Fibroblast of villous mesenchyme (primary cell): ENCODE measurements at regions not wholly inside any gene's neighbourhood (a gene's known extent, or its start where the extent isn't known, plus 50 kb on each side); places are given as distances from the start of the nearest gene placed in this dataset.
"Not testable (repeated sequence)": the region's sequence is repeated elsewhere in the genome, so short reads cannot be mapped to it uniquely, and the experiment has no call there.

Experiments used
- DNase-seq: peaks from one replicate; pipeline ENCODE4 v3.0.0-alpha.2; 2010; ENCODE audit warnings: low read depth
- H3K4me3 ChIP-seq: 2 replicates; pipeline ENCODE4 v1.5.1; 2011; ENCODE audit warnings: low read depth, mild to moderate bottlenecking, low read length
- CTCF ChIP-seq: IDR thresholded peaks from 2 replicates; pipeline ENCODE4 v1.5.1; 2012; ENCODE audit warnings: low read depth, mild to moderate bottlenecking, low read length; ENCODE audit not compliant: insufficient read depth

DNA sequence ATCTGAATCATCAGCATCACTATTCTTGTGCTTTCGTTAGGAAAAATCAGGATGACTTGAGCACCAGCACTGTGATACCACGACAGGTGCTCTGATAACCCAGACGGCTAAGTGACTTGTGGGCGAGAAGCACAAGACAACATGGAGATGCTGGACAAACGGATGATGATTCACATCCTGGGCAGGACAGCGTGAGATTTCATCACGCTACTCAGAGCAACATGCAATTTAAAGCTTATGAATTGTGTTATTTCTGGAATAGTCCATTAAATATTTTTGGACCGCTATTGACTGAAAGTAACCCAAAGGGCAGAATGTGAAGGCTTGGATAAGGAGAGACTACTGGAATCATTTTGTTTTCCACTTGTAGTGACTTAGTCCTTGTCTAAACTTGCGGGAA, 114.8 kb upstream of the DAPK1 start:
- TF ChIP-seq CTCF: no peak
- peak; percentile 65 for DNase-seq
- H3K4me3 ChIP-seq: no peak overlapping the region

DNA sequence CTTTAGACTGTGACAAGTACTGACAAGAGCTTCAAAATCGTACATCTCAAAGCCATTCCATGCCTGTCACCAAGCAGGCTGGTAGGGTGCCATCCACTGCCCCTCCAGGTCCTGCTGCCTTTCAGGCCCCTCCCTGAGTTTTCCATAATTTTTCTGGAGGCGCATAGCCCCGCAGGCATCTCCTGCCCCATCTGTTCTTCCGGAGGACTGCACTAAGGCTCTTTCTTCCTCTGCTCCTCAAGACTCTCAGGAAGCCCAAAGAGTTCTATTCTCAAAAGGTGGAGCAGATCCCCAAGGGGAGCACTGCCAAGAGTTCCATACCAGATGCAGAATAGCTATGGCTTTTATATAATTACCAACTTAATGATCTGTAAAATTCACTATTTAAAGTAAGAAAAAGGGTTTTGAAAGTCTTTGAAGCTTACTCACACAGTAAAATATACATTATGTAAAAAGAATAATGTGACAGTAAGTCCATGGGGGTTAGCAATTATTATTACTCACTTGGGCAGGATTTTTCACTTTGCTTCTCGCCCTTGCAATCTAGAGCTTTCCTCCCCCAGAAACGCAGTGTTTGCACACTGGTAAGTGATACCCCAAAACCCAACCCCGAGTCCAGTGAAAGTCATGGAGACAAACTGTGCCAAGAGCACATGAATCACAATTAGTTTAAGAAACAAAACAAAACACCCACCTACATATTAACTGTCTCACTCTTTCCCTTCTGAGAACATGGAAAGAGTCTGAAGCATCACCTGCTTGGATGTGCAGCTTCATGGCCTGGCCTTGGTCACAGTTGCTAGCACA, 114.1 kb upstream of the DAPK1 start:
- H3K4me3 ChIP-seq: no peak overlapping the region
- TF ChIP-seq CTCF: no peak
- DNase-seq: no peak

- no peak overlapping the region for H3K4me3 ChIP-seq
- TF ChIP-seq CTCF: no peak
- no peak for DNase-seq
Observed at GRCh38 chr9:87386490-87387025, 111.1 kb upstream of the DAPK1 start.

DNA sequence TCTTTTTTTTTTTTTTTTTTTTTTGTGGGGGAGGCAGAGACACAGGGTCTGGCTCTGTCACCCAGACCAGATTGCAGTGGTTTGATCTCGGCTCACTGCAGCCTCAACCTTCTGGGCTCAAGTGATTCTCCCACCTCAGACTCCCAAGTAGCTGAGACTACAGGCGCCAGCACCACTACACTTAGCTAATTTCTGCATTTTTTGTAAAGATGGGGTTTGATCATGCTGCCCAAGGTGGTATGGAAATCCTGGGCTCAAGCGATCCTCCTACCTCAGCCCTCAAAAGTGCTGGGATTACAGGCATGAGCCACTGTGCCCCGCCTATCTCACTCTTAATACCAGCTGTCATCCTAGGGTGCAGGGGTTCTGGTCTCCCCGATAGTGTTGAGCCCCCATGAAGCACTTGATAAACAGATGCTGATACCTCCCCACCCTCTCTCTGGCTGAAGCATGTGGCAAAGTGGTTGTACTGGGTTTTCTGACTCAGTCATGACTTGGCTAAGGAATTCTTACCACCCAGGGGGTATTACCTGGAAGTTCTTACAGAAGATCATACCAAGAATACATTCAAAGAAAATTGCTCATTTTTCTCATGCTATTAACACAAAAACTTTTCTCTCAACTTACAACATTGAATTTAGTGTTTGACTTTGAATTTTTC, 110.2 kb upstream of the DAPK1 start:
- no peak for DNase-seq
- no peak for TF ChIP-seq CTCF

DNA sequence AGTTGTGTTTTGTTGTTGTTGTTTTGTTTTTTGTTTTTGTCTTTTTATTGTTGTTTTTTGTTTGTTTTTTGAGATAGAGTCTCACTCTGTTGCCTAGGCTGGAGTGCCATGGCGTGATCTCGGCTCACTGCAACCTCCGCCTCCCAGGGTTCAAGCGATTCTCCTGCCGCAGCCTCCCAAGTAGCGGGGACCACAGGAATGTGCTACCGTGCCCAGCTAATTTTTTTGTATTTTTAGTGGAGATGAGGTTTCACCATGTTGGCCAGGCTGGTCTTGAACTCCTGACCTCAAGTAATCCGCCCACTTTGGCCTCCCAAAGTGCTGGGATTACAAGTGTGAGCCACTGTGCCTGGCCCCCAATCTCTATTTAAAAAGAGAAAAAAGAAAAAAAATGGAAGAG, 109.0 kb upstream of the DAPK1 start:
- DNase-seq, H3K4me3 ChIP-seq: not testable (repeated sequence)

More for the DNA sequence above, 110.2 kb upstream of the DAPK1 start:
- no peak overlapping the region for H3K4me3 ChIP-seq

- TF ChIP-seq CTCF: no peak
- H3K4me3 ChIP-seq: no peak overlapping the region
- no peak for DNase-seq
Observed at GRCh38 chr9:87389936-87390335, 107.7 kb upstream of the DAPK1 start.

GRCh38 chr9:87390361-87390760, 107.3 kb upstream of the DAPK1 start:
- DNase-seq: no peak
- no peak for TF ChIP-seq CTCF
- H3K4me3 ChIP-seq: no peak overlapping the region
